ENCODE measurements at regions not wholly inside any gene's neighbourhood (a gene's known extent, or its start where the extent isn't known, plus 50 kb on each side); places are given as distances from the start of the nearest gene placed in this dataset.

DNA sequence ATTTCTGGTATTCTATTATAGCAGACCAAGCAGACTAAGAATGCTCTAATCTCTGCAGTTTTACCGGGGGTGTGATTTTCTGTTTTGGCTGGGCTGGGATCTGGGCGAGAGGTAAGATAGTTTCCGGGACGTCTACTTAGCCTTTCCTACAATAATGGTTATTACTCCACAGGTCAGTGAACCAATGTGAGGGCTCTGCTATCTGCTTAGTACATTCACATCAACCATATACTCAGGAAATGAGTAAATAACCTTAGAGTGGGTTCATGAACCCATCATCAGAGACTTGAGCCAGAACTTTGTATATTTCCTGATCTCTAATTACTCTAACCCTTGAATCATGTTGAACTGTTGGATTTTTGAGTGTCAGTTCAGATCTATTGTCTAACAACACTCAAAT, 90.1 kb upstream of the NOL4 start:
- ChIA-PET POLR2A (ENCODE audit: unreplicated experiment) (no interaction called here), CTCF (no interaction called here)
- no CpG with 5 or more reads among the region's 4 CpGs for WGBS, 2 experiments (ENCODE audit: extremely low coverage in 2 of 2, insufficient read length in 1 of 2)
- no peak overlapping the region for H2BK15ac ChIP-seq (ENCODE audit: low read depth, low read length)
- no peak for ATAC-seq (ENCODE audit: low read depth)
- H2AFZ ChIP-seq (replicated peaks; ENCODE audit: low read length, poor library complexity), result no peak overlapping the region
- H4K8ac ChIP-seq (ENCODE audit: low read depth in 2 of 2, low read length in 2 of 2), result no peak overlapping the region
- H3K56ac ChIP-seq (ENCODE audit: extremely low read depth, insufficient read depth, low read length), result no peak overlapping the region
- H2BK5ac ChIP-seq (ENCODE audit: low read depth, low read length, poor library complexity, severe bottlenecking), result no peak overlapping the region
- H3K36me3 ChIP-seq (ENCODE audit: control insufficient read depth, insufficient read depth, low read length), result no peaks in the 10 kb centered on the region
- intact Hi-C loops (cut with micrococcal nuclease), result no loop called here
- H2AK9ac ChIP-seq (replicated peaks; ENCODE audit: low read depth, low read length, poor library complexity), result no peak overlapping the region
- no peak overlapping the region for H3K4me2 ChIP-seq (ENCODE audit: low read depth, low read length)
- no peak overlapping the region for H3K23ac ChIP-seq (ENCODE audit: low read depth, low read length)
- no peaks in the 10 kb centered on the region for H3K9me1 ChIP-seq (ENCODE audit: insufficient read depth, low read length)
- no peak overlapping the region for H2AK5ac ChIP-seq (ENCODE audit: low read depth, low read length)
- no peak overlapping the region for H3K9ac ChIP-seq (ENCODE audit: low read depth, low read length)
- H3K27me3 ChIP-seq (ENCODE audit: control insufficient read depth, insufficient read depth, low read length), result no peaks in the 10 kb centered on the region
- H3K4me1 ChIP-seq (ENCODE audit: control insufficient read depth, insufficient read depth, low read length), result no peaks in the 10 kb centered on the region
- no peak overlapping the region for H3K4ac ChIP-seq (ENCODE audit: low read depth, low read length)
- dilution Hi-C loops (cut with HindIII; ENCODE audit: low sequenced_read_pairs, unreplicated experiment), result no loop called here
- no peaks in the 10 kb centered on the region for H3K79me1 ChIP-seq (ENCODE audit: low read depth in 1 of 2, low read length in 2 of 2)
- no peak overlapping the region for H2BK120ac ChIP-seq (ENCODE audit: low read depth, low read length)
- H3K27ac ChIP-seq (ENCODE audit: insufficient read depth, low read length), result no peak overlapping the region
- no peak overlapping the region for H4K5ac ChIP-seq (ENCODE audit: low read depth, low read length)
- H3K18ac ChIP-seq (ENCODE audit: low read depth, low read length), result no peak overlapping the region
- H3K9me3 ChIP-seq (ENCODE audit: control insufficient read depth, insufficient read depth, low read length), result no peaks in the 10 kb centered on the region
- H4K20me1 ChIP-seq (ENCODE audit: insufficient read depth, low read length), result no peaks in the 10 kb centered on the region
- no TSS peak for BruUV-seq (replicated peaks)
- in situ Hi-C loops (cut with MboI; ENCODE audit: low sequenced_read_pairs), result no loop called here
- H2BK20ac ChIP-seq (ENCODE audit: low read depth, low read length), result no peak overlapping the region
- H4K91ac ChIP-seq (ENCODE audit: insufficient read depth, low read depth, low read length), result no peak overlapping the region
- no peak overlapping the region for H3K4me3 ChIP-seq (ENCODE audit: insufficient read depth, low read depth, low read length)
- no peak for DNase-seq
- H3K14ac ChIP-seq (replicated peaks; ENCODE audit: low read depth, low read length), result no peak overlapping the region
- no peak for TF ChIP-seq FOS (IDR thresholded peaks at IDR 0.05; ENCODE audit: low read depth, low read length)
- TF ChIP-seq MAZ (IDR thresholded peaks at IDR 0.05; ENCODE audit: borderline replicate concordance, low read depth, low read length), result no peak
- no peak for TF ChIP-seq USF2 (IDR thresholded peaks at IDR 0.05; ENCODE audit: low read depth, low read length)
- no peak for TF ChIP-seq SMC3 (IDR thresholded peaks at IDR 0.05; ENCODE audit: low read depth, low read length)
- no peak for TF ChIP-seq CEBPB (IDR thresholded peaks at IDR 0.05; ENCODE audit: low read depth, low read length)
- no peak for TF ChIP-seq MXI1 (IDR thresholded peaks at IDR 0.05; ENCODE audit: borderline replicate concordance, low read depth, low read length)
- no peak for TF ChIP-seq RAD21 (IDR thresholded peaks at IDR 0.05; ENCODE audit: low read length)
- TF ChIP-seq RFX5 (IDR thresholded peaks at IDR 0.05; ENCODE audit: low read depth, low read length), result no peak
- no peak for TF ChIP-seq BHLHE40 (IDR thresholded peaks at IDR 0.05; ENCODE audit: low read depth, low read length)
